GM23248 (cell line): ENCODE measurements at regions not wholly inside any gene's neighbourhood (a gene's known extent, or its start where the extent isn't known, plus 50 kb on each side); places are given as distances from the start of the nearest gene placed in this dataset.

Source experiments
- DNase-seq: peaks from one replicate; pipeline ENCODE4 v3.0.0-alpha.2; 2015
- H2AFZ ChIP-seq: fragments of 200-600 bp; sonication (generic); 2 replicates; pipeline ENCODE4 v1.6.1; 2016; ENCODE audit warnings: antibody characterized with exemption
- H3F3A ChIP-seq: fragments of 200-600 bp; sonication (generic); 2 replicates; pipeline ENCODE4 v1.6.1; 2016; ENCODE audit warnings: mild to moderate bottlenecking, antibody characterized with exemption, mixed run types; ENCODE audit not compliant: insufficient read depth
- H3K27ac ChIP-seq: fragments of 200-600 bp; sonication (generic); 2 replicates; pipeline ENCODE4 v1.5.1; 2016; ENCODE audit warnings: mild to moderate bottlenecking
- H3K27me3 ChIP-seq: fragments of 200-600 bp; sonication (generic); replicated peaks from 2 replicates; pipeline ENCODE4 v1.6.1; 2016; ENCODE audit warnings: mild to moderate bottlenecking; ENCODE audit not compliant: insufficient read depth
- H3K36me3 ChIP-seq: fragments of 200-600 bp; sonication (generic); 2 replicates; pipeline ENCODE4 v1.6.1; 2016; ENCODE audit warnings: low read depth, mild to moderate bottlenecking
- H3K4me1 ChIP-seq: fragments of 200-600 bp; sonication (generic); 2 replicates; pipeline ENCODE4 v1.6.1; 2016; ENCODE audit warnings: mild to moderate bottlenecking; ENCODE audit not compliant: insufficient read depth
- H3K4me2 ChIP-seq: fragments of 200-600 bp; sonication (generic); one replicate; pipeline ENCODE4 v1.6.1; 2016; ENCODE audit warnings: mild to moderate bottlenecking; ENCODE audit not compliant: unreplicated experiment
- H3K4me3 ChIP-seq: fragments of 200-600 bp; sonication (generic); 2 replicates; pipeline ENCODE4 v1.5.1; 2016; ENCODE audit warnings: mild to moderate bottlenecking
- H3K79me2 ChIP-seq: fragments of 200-600 bp; sonication (generic); 2 replicates; pipeline ENCODE4 v1.6.1; 2016; ENCODE audit warnings: mild to moderate bottlenecking; ENCODE audit not compliant: insufficient read depth
- H3K9ac ChIP-seq: fragments of 200-600 bp; sonication (generic); 2 replicates; pipeline ENCODE4 v1.6.1; 2016; ENCODE audit warnings: mild to moderate bottlenecking
- H3K9me2 ChIP-seq: fragments of 200-600 bp; sonication (generic); 2 replicates; pipeline ENCODE4 v1.6.1; 2016; ENCODE audit warnings: mixed run types, mild to moderate bottlenecking, moderate library complexity; ENCODE audit not compliant: insufficient read depth
- H3K9me3 ChIP-seq: fragments of 200-600 bp; sonication (generic); one replicate; pipeline ENCODE4 v1.6.1; 2017; ENCODE audit warnings: low read depth
- H4K20me1 ChIP-seq: fragments of 200-600 bp; sonication (generic); 2 replicates; pipeline ENCODE4 v1.6.0; 2016; ENCODE audit not compliant: insufficient read depth
- EZH2 ChIP-seq: fragments of 200-600 bp; sonication (generic); IDR thresholded peaks from 2 replicates; pipeline ENCODE4 v1.6.1; 2018; ENCODE audit warnings: antibody characterized with exemption, mild to moderate bottlenecking; ENCODE audit not compliant: insufficient read depth, poor library complexity, severe bottlenecking
- EZH2phosphoT487 ChIP-seq: fragments of 200-600 bp; sonication (generic); IDR thresholded peaks from 2 replicates; pipeline ENCODE4 v1.6.1; 2018; ENCODE audit warnings: antibody characterized with exemption, moderate library complexity, mild to moderate bottlenecking, low read depth; ENCODE audit not compliant: insufficient read depth
- WGBS, 2 experiments: methylation state at CpG; one replicate each; pipeline ENCODE4 v1.1.6; 2015 to 2017; ENCODE audit warnings: low lambda C conversion rate in 2 of 2, low coverage in 1 of 2; ENCODE audit errors: missing lambda C conversion rate in 2 of 2; 5-methylcytosine and 5-hydroxymethylcytosine counted together
- in situ Hi-C: fragments of 300-500 bp; cut with MboI; formaldehyde crosslinking; loops from 2 replicates; pipeline ENCODE4 v1.15.0; 2020

GRCh38 chr10:121112579-121113384 lies 261.6 kb downstream of the WDR11 start:
- Histone ChIP-seq H2AFZ (no peak overlapping the region), H3F3A (no peaks in the 10 kb centered on the region), H3K4me3 (no peak overlapping the region), H3K9me3 (peaks cover 5% of the 10 kb centered on the region), H3K9me2 (no peaks in the 10 kb centered on the region), H3K27ac (no peak overlapping the region), H3K9ac (no peak overlapping the region), H3K4me1 (no peaks in the 10 kb centered on the region), H3K4me2 (no peak overlapping the region), H3K27me3 (no peaks in the 10 kb centered on the region), H4K20me1 (no peaks in the 10 kb centered on the region), H3K36me3 (no peaks in the 10 kb centered on the region), H3K79me2 (no peaks in the 10 kb centered on the region)
- 44 to 48% methylated on average over 9 to 10 of the region's 10 CpGs for WGBS, 2 experiments
- no peak for TF ChIP-seq EZH2phosphoT487
- no peak for TF ChIP-seq EZH2
- in situ Hi-C loops = no loop called here
- no peak for DNase-seq

- no peaks in the 10 kb centered on the region for H4K20me1 ChIP-seq
- no peaks in the 10 kb centered on the region for H3K79me2 ChIP-seq
- H3F3A ChIP-seq = no peaks in the 10 kb centered on the region
- no peak for TF ChIP-seq EZH2phosphoT487
- TF ChIP-seq EZH2 = no peak
- DNase-seq = no peak
- no peaks in the 10 kb centered on the region for H3K36me3 ChIP-seq
- H3K9me2 ChIP-seq = no peaks in the 10 kb centered on the region
- no peak overlapping the region for H3K4me3 ChIP-seq
- in situ Hi-C loops = no loop called here
- no peaks in the 10 kb centered on the region for H3K4me1 ChIP-seq
- H3K27ac ChIP-seq = no peak overlapping the region
- no peaks in the 10 kb centered on the region for H3K27me3 ChIP-seq
- no peak overlapping the region for H2AFZ ChIP-seq
- H3K9me3 ChIP-seq = peaks cover 5% of the 10 kb centered on the region
- H3K9ac ChIP-seq = no peak overlapping the region
- H3K4me2 ChIP-seq = no peak overlapping the region
These were observed 262.2 kb downstream of the WDR11 start for GRCh38 chr10:121113385-121113696.

GRCh38 chr10:121113911-121114310 lies 262.7 kb downstream of the WDR11 start:
- 43 to 49% methylated on average over 3 of the region's 3 CpGs for WGBS, 2 experiments
- Histone ChIP-seq H3K4me3 (no peak overlapping the region), H3K27ac (no peak overlapping the region), H3K4me2 (no peak overlapping the region), H3K9ac (no peak overlapping the region), H3K79me2 (no peaks in the 10 kb centered on the region), H4K20me1 (no peaks in the 10 kb centered on the region), H3K4me1 (no peaks in the 10 kb centered on the region), H3F3A (no peaks in the 10 kb centered on the region), H3K36me3 (no peaks in the 10 kb centered on the region), H3K9me3 (peaks cover 5% of the 10 kb centered on the region), H3K9me2 (no peaks in the 10 kb centered on the region), H3K27me3 (no peaks in the 10 kb centered on the region), H2AFZ (no peak overlapping the region)
- DNase-seq = no peak
- TF ChIP-seq EZH2 (no peak), EZH2phosphoT487 (no peak)
- in situ Hi-C loops = no loop called here

GRCh38 chr10:121115154-121115553 lies 264.0 kb downstream of the WDR11 start:
- H4K20me1 ChIP-seq = no peaks in the 10 kb centered on the region
- 7 to 12% methylated on average over 1 of the region's 1 CpG for WGBS, 2 experiments
- no peaks in the 10 kb centered on the region for H3K27me3 ChIP-seq
- H3K9ac ChIP-seq = no peak overlapping the region
- in situ Hi-C loops = no loop called here
- H3K9me3 ChIP-seq = peaks cover 5% of the 10 kb centered on the region
- no peak overlapping the region for H3K4me3 ChIP-seq
- no peaks in the 10 kb centered on the region for H3F3A ChIP-seq
- H3K4me1 ChIP-seq = no peaks in the 10 kb centered on the region
- no peaks in the 10 kb centered on the region for H3K79me2 ChIP-seq
- no peaks in the 10 kb centered on the region for H3K36me3 ChIP-seq
- H3K9me2 ChIP-seq = no peaks in the 10 kb centered on the region
- TF ChIP-seq EZH2phosphoT487 (no peak), EZH2 (no peak)
- H3K27ac ChIP-seq = no peak overlapping the region
- no peak for DNase-seq
- no peak overlapping the region for H3K4me2 ChIP-seq
- no peak overlapping the region for H2AFZ ChIP-seq

GRCh38 chr10:121121462-121121861 lies 270.3 kb downstream of the WDR11 start:
- in situ Hi-C loops = no loop called here
- DNase-seq = no peak

More at GRCh38 chr10:121121462-121121861, 270.3 kb downstream of the WDR11 start:
- Histone ChIP-seq H3K79me2 (no peaks in the 10 kb centered on the region), H3K4me2 (no peak overlapping the region), H3F3A (no peaks in the 10 kb centered on the region), H3K9me3 (peaks cover 2% of the 10 kb centered on the region), H3K9me2 (no peaks in the 10 kb centered on the region), H3K36me3 (no peaks in the 10 kb centered on the region), H4K20me1 (no peaks in the 10 kb centered on the region), H3K27me3 (no peaks in the 10 kb centered on the region), H2AFZ (no peak overlapping the region), H3K4me1 (no peaks in the 10 kb centered on the region), H3K4me3 (no peak overlapping the region), H3K9ac (no peak overlapping the region), H3K27ac (no peak overlapping the region)
- WGBS, 2 experiments = 29 to 33% methylated on average over 7 of the region's 7 CpGs
- TF ChIP-seq EZH2 (no peak), EZH2phosphoT487 (no peak)
